TTC549 (cell line): ENCODE measurements at regions not wholly inside any gene's neighbourhood (a gene's known extent, or its start where the extent isn't known, plus 50 kb on each side); places are given as distances from the start of the nearest gene placed in this dataset.
"Not testable (repeated sequence)": the region's sequence is repeated elsewhere in the genome, so short reads cannot be mapped to it uniquely, and the experiment has no call there.

ENCODE experiments used
- FAIRE-seq: peaks from 2 replicates; lab custom pipeline; 2012; peaks lifted over from hg19 to GRCh38; lab: Jason Lieb, UNC

GRCh38 chr5:101647861-101648260 is 648.2 kb downstream of the SLCO4C1 start:
- no peak for FAIRE-seq

DNA sequence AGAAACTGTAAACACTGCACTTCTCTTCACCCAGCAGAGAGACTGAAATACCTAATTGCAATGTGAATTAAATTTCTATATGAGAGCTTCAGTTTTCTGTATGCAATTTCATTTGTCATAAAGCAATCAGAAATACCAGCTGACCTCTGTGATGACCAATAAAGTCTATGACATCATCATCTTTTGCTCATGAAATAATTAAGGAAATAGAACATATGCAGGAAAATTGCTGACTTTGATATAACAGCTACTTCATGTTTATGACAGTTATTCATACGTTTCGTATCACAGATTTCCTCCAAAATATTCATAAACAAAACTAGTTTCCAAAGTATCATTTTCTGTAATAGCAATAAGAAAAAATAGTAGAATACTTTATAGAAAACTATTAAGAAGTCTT is 652.3 kb downstream of the SLCO4C1 start:
- no peak for FAIRE-seq

- FAIRE-seq, result no peak
Measured at GRCh38 chr5:101637599-101637998, 658.5 kb downstream of the SLCO4C1 start.

GRCh38 chr5:101627770-101628169 is 668.3 kb downstream of the SLCO4C1 start:
- FAIRE-seq, result not testable (repeated sequence)

GRCh38 chr5:101626572-101626971 is 669.5 kb downstream of the SLCO4C1 start:
- FAIRE-seq, result no peak

- FAIRE-seq, result no peak
Measured at GRCh38 chr5:101611039-101611438, 685.0 kb downstream of the SLCO4C1 start.

DNA sequence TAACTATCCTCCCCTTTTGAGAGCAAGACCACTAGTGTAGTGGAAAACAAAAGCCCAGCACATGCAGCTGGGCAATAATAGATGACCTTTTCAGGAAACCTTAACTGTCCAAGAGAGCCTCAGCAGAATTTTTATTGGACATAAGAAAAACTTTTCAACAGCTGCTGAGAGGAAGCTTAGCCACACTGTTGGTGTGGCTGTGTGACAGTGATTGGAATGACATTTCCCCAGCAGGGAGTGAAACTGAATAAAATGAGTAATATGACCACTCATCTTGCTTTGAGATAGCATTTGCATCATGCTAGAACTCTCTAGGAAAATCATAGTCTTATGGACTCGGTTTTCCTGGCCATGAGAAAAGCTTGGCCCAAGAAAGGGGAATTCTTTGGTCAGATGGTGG is 687.8 kb downstream of the SLCO4C1 start:
- FAIRE-seq, result no peak

- FAIRE-seq, result no peak
Measured at GRCh38 chr5:101605700-101606099, 690.4 kb downstream of the SLCO4C1 start.

DNA sequence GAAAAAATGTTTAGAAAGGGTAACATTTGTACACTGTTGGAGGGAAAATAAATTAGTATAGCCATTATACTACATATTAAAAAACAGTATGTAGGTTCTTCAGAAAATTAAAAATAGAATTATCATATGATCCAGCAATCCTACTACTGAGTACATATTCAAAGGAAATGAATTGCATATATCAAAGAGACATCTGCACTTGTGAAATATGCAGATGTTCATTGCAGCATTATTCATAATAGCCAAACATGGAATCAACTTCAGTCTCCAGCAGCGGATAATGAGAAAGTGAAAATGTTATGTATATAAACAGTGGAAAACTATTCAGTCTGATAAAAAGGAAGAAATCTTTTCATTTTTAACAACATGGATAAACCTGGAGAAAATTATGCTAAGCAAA is 695.5 kb downstream of the SLCO4C1 start:
- no peak for FAIRE-seq

DNA sequence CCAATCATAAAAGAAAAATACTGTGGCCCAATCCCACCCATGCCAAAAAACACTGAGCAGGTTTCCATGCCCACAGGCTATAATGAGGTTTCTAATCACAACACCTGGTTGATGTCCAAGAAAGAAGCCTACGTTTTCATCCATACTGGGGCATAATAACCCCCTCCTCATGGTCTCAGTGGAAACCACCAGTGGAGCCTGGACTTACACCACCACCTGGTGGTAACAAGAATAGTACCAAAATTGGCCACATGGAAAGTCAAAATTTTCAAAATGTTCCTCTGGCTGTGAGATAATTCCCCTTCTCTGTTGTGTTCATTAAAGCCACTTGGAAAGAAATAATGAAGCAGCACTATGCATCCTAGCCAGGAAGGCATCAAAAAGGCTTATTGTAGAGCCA is 687.3 kb upstream of the ST8SIA4 start:
- no peak for FAIRE-seq

DNA sequence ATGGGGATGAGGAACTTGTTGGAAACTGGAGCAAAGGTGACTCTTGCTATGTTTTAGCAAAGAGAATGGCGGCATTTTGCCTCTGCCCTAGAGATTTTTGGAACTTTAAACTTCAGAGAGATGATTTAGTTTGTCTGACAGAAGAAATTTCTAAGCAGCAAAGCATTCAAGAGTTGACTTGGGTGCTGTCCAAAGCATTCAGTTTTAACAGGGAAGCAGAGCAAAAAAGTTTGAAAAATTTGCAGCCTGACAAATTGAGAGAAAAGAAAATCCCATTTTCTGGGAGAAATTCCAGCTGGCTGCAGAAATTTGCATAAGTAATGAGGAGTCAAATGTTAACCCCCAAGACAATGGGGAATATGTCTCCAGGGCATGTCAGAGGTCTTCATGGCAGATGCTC is 682.3 kb upstream of the ST8SIA4 start:
- FAIRE-seq, result no peak

DNA sequence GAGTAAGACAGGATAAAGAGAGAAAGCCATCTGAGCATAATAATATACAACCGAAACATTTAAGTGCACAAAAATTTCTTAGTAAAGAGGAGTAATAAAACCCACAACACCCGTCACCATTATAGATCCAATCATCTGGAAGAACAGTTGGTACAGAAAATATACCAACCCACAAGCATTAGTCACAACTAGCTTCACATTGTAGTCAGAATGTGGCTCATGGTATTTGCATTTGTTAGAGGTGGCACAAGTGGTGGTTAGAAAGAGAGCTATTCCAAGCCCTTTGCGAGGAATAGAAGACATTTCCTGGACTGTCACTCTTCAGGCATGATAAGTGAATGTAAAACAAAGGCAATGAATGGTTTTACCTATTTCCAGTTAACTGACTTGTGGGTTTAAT is 677.5 kb upstream of the ST8SIA4 start:
- FAIRE-seq, result no peak

- no peak for FAIRE-seq
Measured at GRCh38 chr5:101574017-101574416, 670.9 kb upstream of the ST8SIA4 start.

GRCh38 chr5:101561018-101561417 is 657.9 kb upstream of the ST8SIA4 start:
- no peak for FAIRE-seq

DNA sequence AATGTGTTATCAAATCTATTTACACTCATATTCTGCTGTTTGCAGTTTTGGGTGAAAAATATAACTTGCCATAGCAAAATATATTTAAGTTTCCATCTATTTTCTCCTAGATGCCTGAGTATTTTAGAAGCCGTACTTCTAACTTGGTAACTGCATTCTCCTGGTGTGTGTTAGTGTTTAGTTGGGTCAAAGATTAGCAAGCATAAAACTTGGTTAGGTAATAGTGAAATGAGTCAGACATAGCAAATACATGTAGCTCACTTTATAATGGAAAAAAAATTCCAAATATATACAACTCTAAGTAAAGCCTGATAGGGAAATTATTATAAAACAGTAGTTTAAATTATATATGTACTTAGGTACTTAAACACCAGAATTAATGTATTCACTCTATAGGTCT is 640.7 kb upstream of the ST8SIA4 start:
- no peak for FAIRE-seq

- FAIRE-seq, result no peak
Measured at GRCh38 chr5:101539315-101539714, 636.2 kb upstream of the ST8SIA4 start.

GRCh38 chr5:101535626-101536025 is 632.5 kb upstream of the ST8SIA4 start:
- FAIRE-seq, result no peak

DNA sequence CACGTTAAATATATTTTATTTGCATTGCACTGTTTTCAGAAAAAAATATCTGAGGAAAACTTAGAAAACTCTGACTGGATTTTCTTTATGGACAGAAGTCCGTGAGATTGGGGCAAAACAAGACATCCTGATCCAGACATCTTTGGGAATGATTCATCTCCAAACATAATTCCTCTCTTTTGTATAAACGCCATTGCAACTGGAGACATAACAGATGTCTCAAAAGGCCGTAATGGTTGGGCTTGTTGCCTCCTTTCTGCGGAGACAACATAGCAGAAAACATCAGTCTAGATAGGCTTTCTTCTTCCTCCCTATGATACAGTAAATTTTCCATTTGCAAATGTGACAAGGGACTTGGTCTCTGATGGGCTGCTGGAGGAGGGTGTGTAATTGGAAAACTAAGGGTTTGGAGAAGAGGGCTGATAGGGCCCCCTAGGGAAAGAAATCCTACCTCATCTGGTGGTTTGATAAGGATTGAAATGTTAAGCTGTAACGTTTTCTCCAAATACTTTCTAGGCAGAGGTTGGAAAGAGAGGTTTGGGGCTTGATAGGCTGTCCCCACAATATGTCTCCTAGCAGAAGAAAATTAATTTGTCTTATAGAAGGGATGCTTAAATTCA is 631.5 kb upstream of the ST8SIA4 start:
- FAIRE-seq, result no peak

- no peak for FAIRE-seq
Measured at GRCh38 chr5:101532430-101532829, 629.3 kb upstream of the ST8SIA4 start.

DNA sequence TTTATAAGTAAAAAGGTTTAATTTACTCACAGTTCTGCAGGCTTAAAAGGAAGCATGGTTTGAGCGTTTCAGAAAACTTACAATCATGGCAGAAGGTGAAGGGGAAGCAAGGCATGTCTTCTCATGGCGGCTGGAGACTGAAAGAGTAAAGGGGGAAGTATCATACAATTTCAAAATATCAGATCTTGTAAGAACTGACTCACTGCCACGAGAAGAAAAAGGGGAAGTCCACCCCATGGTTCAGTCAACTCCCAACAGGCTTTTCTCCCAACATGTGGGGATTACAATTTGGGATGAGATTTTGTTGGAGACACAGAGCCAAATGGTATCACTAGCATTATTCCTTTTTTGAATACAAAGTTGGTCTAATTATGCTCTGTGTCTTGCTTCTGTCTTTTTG is 627.9 kb upstream of the ST8SIA4 start:
- FAIRE-seq, result no peak

GRCh38 chr5:101529094-101529493 is 626.0 kb upstream of the ST8SIA4 start:
- FAIRE-seq, result not testable (repeated sequence)

DNA sequence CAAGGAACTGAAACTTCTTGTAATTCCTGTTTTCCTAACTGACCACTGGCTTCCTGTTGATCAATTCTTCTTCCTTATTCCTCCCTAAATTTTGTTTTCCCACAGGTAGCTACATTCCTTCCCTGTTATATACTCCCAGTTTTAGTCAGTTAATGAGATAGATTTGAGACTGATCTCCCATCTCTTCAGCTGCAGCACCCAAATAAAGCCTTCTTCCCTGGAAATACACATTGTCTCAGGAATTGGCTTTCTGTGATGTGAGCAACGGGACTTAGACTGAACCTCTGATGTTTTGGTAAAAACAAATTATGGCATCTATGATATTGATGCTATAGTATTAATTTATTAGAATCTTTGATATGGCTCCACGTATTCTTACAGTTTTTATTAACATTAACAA is 617.3 kb upstream of the ST8SIA4 start:
- FAIRE-seq, result no peak

DNA sequence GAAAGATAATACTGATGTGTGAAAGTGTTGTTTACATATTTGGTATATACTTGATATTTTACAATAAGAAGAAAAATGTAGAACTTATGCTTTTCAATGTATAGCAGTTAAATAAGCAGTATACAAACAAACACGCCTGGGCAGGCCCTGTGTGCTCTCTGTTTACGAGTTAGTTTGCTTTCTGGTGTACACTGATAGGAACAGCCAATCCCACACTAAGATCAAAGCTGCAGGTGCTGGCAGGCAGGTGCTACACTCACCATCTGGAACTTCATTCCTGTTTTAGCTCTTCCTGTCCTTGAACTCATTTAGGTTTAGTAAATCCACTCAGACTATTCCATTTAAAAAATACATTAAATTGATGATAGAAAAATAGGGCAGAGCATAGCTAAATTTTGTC is 614.7 kb upstream of the ST8SIA4 start:
- FAIRE-seq, result no peak

DNA sequence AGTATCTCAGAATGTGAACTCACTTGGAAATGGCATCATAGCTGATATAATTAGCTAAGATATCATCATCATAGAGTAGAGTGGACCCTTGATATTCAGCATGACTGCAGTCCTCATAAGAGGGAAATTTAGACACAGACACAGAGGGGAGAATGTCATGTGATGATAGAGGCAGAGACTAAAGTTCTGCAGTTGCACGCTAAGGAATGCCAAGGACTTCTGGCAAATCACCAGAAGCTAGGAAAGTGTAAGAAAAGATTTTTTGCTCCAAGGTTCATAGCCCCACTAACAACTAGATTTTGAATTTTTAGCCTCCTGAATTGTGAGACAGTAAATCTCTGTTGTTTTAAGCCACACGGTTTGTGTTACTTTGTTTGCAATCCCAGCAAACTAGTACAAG is 612.6 kb upstream of the ST8SIA4 start:
- FAIRE-seq, result no peak
